GM12878 (cell line): ENCODE measurements at regions not wholly inside any gene's neighbourhood (a gene's known extent, or its start where the extent isn't known, plus 50 kb on each side); places are given as distances from the start of the nearest gene placed in this dataset.

Experiments used
- ATAC-seq: fragments of 200-7000 bp; cut with Tn5 transposase; 3 replicates; pipeline ENCODE4 v1.9.1; 2020; ENCODE audit warnings: mild to moderate bottlenecking, moderate library complexity
- BruUV-seq: library from RNA; stranded (reverse); fragments of 400-500 nt; replicated peaks from 2 replicates; lab custom pipeline; 2021; lab: Mats Ljungman, UMichigan
- CTCF ChIA-PET: fragments of 300-600 bp; sonication (Branson Sonifier 250); formaldehyde crosslinking; extraction: SDS; loops from one replicate; lab custom pipeline; 2021; ENCODE audit warnings: inconsistent platforms; lab: Yijun Ruan, JAX
- POLR2A ChIA-PET: fragments of 350-600 bp; formaldehyde crosslinking; extraction: SDS; loops from one replicate; lab custom pipeline; 2021; ENCODE audit warnings: inconsistent platforms; lab: Charles Lee
- RAD21 ChIA-PET: fragments of 300-600 bp; sonication (Branson Sonifier 250); formaldehyde crosslinking; loops from one replicate; lab custom pipeline; 2023; ENCODE audit warnings: antibody characterized with exemption; ENCODE audit not compliant: unreplicated experiment; lab: Charles Lee
- SMC1A ChIA-PET: fragments of 300-600 bp; sonication (Branson Sonifier 250); formaldehyde crosslinking; loops from one replicate; lab custom pipeline; 2023; ENCODE audit not compliant: unreplicated experiment, uncharacterized antibody; lab: Charles Lee
- DNase-seq: peaks from one replicate; pipeline ENCODE4 v3.0.0-alpha.2; 2011; ENCODE audit warnings: low read depth, low spot score
- FAIRE-seq: peaks from 3 replicates; lab custom pipeline; 2011; peaks lifted over from hg19 to GRCh38; lab: Jason Lieb, UNC
- H2AFZ ChIP-seq: 2 replicates; pipeline ENCODE4 v1.6.0; 2011; ENCODE audit warnings: low read depth, low read length, control low read depth; ENCODE audit not compliant: control insufficient read depth
- H3K27ac ChIP-seq: 2 replicates; pipeline ENCODE4 v1.5.1; 2011; ENCODE audit warnings: control low read depth; ENCODE audit not compliant: control insufficient read depth, insufficient read depth
- H3K27me3 ChIP-seq, 2 experiments: replicated peaks in 1 of 2; 2 replicates each; pipeline versions ENCODE4 v1.6.0 to v1.6.1; 2011; ENCODE audit warnings: low read length in 1 of 2; ENCODE audit not compliant: control insufficient read depth in 2 of 2, insufficient read depth in 2 of 2
- H3K36me3 ChIP-seq, 2 experiments: 2 replicates each; pipeline ENCODE4 v1.5.1; 2011; ENCODE audit warnings: low read length in 1 of 2; ENCODE audit not compliant: control insufficient read depth in 2 of 2, insufficient read depth in 2 of 2
- H3K4me1 ChIP-seq: 2 replicates; pipeline ENCODE4 v1.6.1; 2011; ENCODE audit warnings: mild to moderate bottlenecking, low read length, moderate library complexity, mixed read lengths; ENCODE audit not compliant: control insufficient read depth, insufficient read depth
- H3K4me2 ChIP-seq: 2 replicates; pipeline ENCODE4 v1.6.0; 2011; ENCODE audit warnings: control low read depth; ENCODE audit not compliant: control insufficient read depth, insufficient read depth
- H3K4me3 ChIP-seq: fragments of 200-600 bp; sonication (generic); 2 replicates; pipeline ENCODE4 v1.5.1; 2016
- H3K79me2 ChIP-seq: 2 replicates; pipeline ENCODE4 v1.6.0; 2011; ENCODE audit warnings: low read length; ENCODE audit not compliant: control insufficient read depth, insufficient read depth
- H3K9ac ChIP-seq: 2 replicates; pipeline ENCODE4 v1.8.0; 2011; ENCODE audit warnings: low read length, control low read depth, mixed read lengths; ENCODE audit not compliant: control insufficient read depth, insufficient read depth
- H3K9me3 ChIP-seq: replicated peaks from 3 replicates; pipeline ENCODE4 v1.5.1; 2011; ENCODE audit warnings: mild to moderate bottlenecking, low read length; ENCODE audit not compliant: control insufficient read depth, insufficient read depth
- H4K20me1 ChIP-seq: 2 replicates; pipeline ENCODE4 v1.6.0; 2011; ENCODE audit not compliant: control insufficient read depth, insufficient read depth
- BRCA1 ChIP-seq: IDR thresholded peaks from 2 replicates; pipeline ENCODE4 v1.6.1; 2011; ENCODE audit warnings: low read depth, low read length, improper control_type of control experiment
- EED ChIP-seq: sonication (generic); IDR thresholded peaks from 2 replicates; pipeline ENCODE4 v1.6.1; 2016; ENCODE audit warnings: antibody characterized with exemption, low read depth
- IRF5 ChIP-seq: fragments of 450-650 bp; IDR thresholded peaks from 2 replicates; pipeline ENCODE4 v1.6.1; 2017; ENCODE audit warnings: borderline replicate concordance
- JUND ChIP-seq: IDR thresholded peaks from 2 replicates; pipeline ENCODE4 v1.6.1; 2012; ENCODE audit warnings: low read depth, mild to moderate bottlenecking, low read length, improper control_type of control experiment, moderate library complexity
- LARP7 ChIP-seq: fragments of 450-650 bp; IDR thresholded peaks from 2 replicates; pipeline ENCODE4 v1.6.1; 2017; ENCODE audit warnings: mild to moderate bottlenecking
- PAX5 ChIP-seq: IDR thresholded peaks from 2 replicates; pipeline ENCODE4 v1.6.1; 2011; ENCODE audit warnings: low read depth, low read length, borderline replicate concordance
- SUPT20H ChIP-seq: IDR thresholded peaks from 2 replicates; pipeline ENCODE4 v1.6.1; 2011; ENCODE audit warnings: low read depth, mild to moderate bottlenecking, low read length, moderate library complexity, borderline replicate concordance; ENCODE audit not compliant: control insufficient read depth
- TAF1 ChIP-seq: IDR thresholded peaks from 2 replicates; pipeline ENCODE4 v1.6.1; 2011; ENCODE audit warnings: mild to moderate bottlenecking, low read depth, low read length, borderline replicate concordance
- TARDBP ChIP-seq: IDR thresholded peaks from 2 replicates; pipeline ENCODE4 v1.6.1; 2016; ENCODE audit warnings: borderline replicate concordance
- WRNIP1 ChIP-seq: IDR thresholded peaks from 2 replicates; pipeline ENCODE4 v1.6.1; 2011; ENCODE audit warnings: low read depth, low read length, improper control_type of control experiment, borderline replicate concordance
- ZSCAN29 ChIP-seq: fragments of 450-650 bp; IDR thresholded peaks from 2 replicates; pipeline ENCODE4 v1.6.1; 2017; ENCODE audit warnings: mild to moderate bottlenecking, moderate library complexity
- WGBS: methylation state at CpG from one replicate; pipeline ENCODE4 v1.1.6; 2016; ENCODE audit warnings: low lambda C conversion rate; ENCODE audit not compliant: insufficient replicate concordance, insufficient coverage; ENCODE audit errors: missing lambda C conversion rate; 5-methylcytosine and 5-hydroxymethylcytosine counted together
- in situ Hi-C: fragments of 300-500 bp; cut with MboI; formaldehyde crosslinking; loops from 9 replicates; pipeline ENCODE4 v1.14.3; 2018; ENCODE audit warnings: mixed read lengths
- intact Hi-C: fragments of 100-400 bp; cut with micrococcal nuclease; formaldehyde crosslinking; loops from one replicate; pipeline ENCODE4 v1.14.2; 2022; ENCODE audit not compliant: unreplicated experiment

GRCh38 chr2:48105848-48106247, 199.6 kb upstream of the FBXO11 start:
- H3K4me3 ChIP-seq, result no peak overlapping the region
- H3K27ac ChIP-seq, result no peak overlapping the region
- no peaks in the 10 kb centered on the region for H3K79me2 ChIP-seq
- no peak overlapping the region for H3K9ac ChIP-seq
- in situ Hi-C loops (no loop called here), intact Hi-C loops (loop anchor here (1.0 to 10.0 kb wide), 4 partner anchors 200 to 771 kb away; partner anchors contain the start of gene FBXO11)
- H3K4me1 ChIP-seq, result peaks cover 5% of the 10 kb centered on the region
- peak overlapping the region; percentile 66; the same call in 1 of the 2 replicates for H3K4me2 ChIP-seq
- TF ChIP-seq EED, result no peak
- no peak for TF ChIP-seq WRNIP1
- TF ChIP-seq BRCA1, result no peak
- no peaks in the 10 kb centered on the region for H3K27me3 ChIP-seq
- ChIA-PET RAD21 (interaction anchor here (1.5 to 6.0 kb wide), 3 partner anchors 199 to 323 kb away, joined by 6 to 48 read pairs (median 8); partner anchors contain the start of genes FBXO11 and MSH6), SMC1A (interaction anchor here (0.7 to 6.1 kb wide), 7 partner anchors 199 to 769 kb away, joined by 3 to 66 read pairs (median 4); partner anchors contain the start of gene FBXO11), POLR2A (no interaction called here), CTCF (interaction anchor here (0.6 to 4.2 kb wide), 16 partner anchors 18 to 771 kb away, joined by 3 to 85 read pairs (median 5); partner anchors contain the start of gene FBXO11)
- no TSS peak for BruUV-seq
- H2AFZ ChIP-seq, result peak overlapping the region; percentile 90
- FAIRE-seq (no peak), DNase-seq (no peak), ATAC-seq (peak; percentile 18)
- no peaks in the 10 kb centered on the region for H3K36me3 ChIP-seq
- H3K9me3 ChIP-seq, result no peaks in the 10 kb centered on the region
- no peaks in the 10 kb centered on the region for H4K20me1 ChIP-seq
- 73% methylated on average over 11 of the region's 11 CpGs for whole genome bisulfite sequencing

GRCh38 chr2:48107326-48107925, 201.1 kb upstream of the FBXO11 start:
- peaks cover 8% of the 10 kb centered on the region for H3K4me1 ChIP-seq
- no peaks in the 10 kb centered on the region for H3K36me3 ChIP-seq
- no peak overlapping the region for H2AFZ ChIP-seq
- H3K79me2 ChIP-seq, result no peaks in the 10 kb centered on the region
- H3K9ac ChIP-seq, result no peak overlapping the region
- H3K27me3 ChIP-seq, result no peaks in the 10 kb centered on the region
- no peak overlapping the region for H3K4me3 ChIP-seq
- intact Hi-C loops (loop anchor here (5.0 to 10.0 kb wide), 2 partner anchors 320 to 773 kb away; no protein-coding TSS in a partner anchor), in situ Hi-C loops (no loop called here)
- no peaks in the 10 kb centered on the region for H3K9me3 ChIP-seq
- no peaks in the 10 kb centered on the region for H4K20me1 ChIP-seq
- FAIRE-seq (no peak), ATAC-seq (no peak), DNase-seq (no peak)
- no peak overlapping the region for H3K27ac ChIP-seq
- WGBS, result 49% methylated on average over 9 of the region's 9 CpGs
- ChIA-PET POLR2A (interaction anchor here (0.7 kb wide), 1 partner anchor 200 kb away, joined by 3 read pairs; no protein-coding TSS in a partner anchor), SMC1A (interaction anchor here (0.7 to 6.1 kb wide), 12 partner anchors 14 to 719 kb away, joined by 3 to 66 read pairs (median 4); no protein-coding TSS in a partner anchor), CTCF (interaction anchor here (0.6 to 4.2 kb wide), 21 partner anchors 9 to 705 kb away, joined by 3 to 85 read pairs (median 3); partner anchors contain the start of genes FBXO11 and MSH2), RAD21 (interaction anchor here (0.6 to 6.0 kb wide), 12 partner anchors 201 to 772 kb away, joined by 3 to 48 read pairs (median 4); partner anchors contain the start of gene MSH6)
- TF ChIP-seq PAX5 (no peak), SUPT20H (no peak), ZSCAN29 (no peak), LARP7 (no peak), IRF5 (no peak), JUND (no peak), TAF1 (no peak), TARDBP (no peak)
- no peak overlapping the region for H3K4me2 ChIP-seq
- BruUV-seq, result no TSS peak
